ENCODE measurements at regions not wholly inside any gene's neighbourhood (a gene's known extent, or its start where the extent isn't known, plus 50 kb on each side); places are given as distances from the start of the nearest gene placed in this dataset.
A peak's percentile ranks its signal among the peaks of the same experiment; 100 is the strongest.

- TF ChIP-seq CREM (CRISPR knock-in tag; IDR thresholded peaks at IDR 0.05), result no peak
- TF ChIP-seq, protein P1, sequence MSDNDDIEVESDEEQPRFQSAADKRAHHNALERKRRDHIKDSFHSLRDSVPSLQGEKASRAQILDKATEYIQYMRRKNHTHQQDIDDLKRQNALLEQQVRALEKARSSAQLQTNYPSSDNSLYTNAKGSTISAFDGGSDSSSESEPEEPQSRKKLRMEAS (CRISPR knock-in tag; IDR thresholded peaks at IDR 0.05), result peak; percentile 64
- no peak for TF ChIP-seq ZBTB21 (CRISPR knock-in tag; IDR thresholded peaks at IDR 0.05; ENCODE audit: borderline replicate concordance)
- no peak for TF ChIP-seq TP53 (CRISPR knock-in tag; IDR thresholded peaks at IDR 0.05)
- TF ChIP-seq JUN (CRISPR knock-in tag; IDR thresholded peaks at IDR 0.05), result no peak
- TF ChIP-seq FOXP1 (CRISPR knock-in tag; IDR thresholded peaks at IDR 0.05; ENCODE audit: borderline replicate concordance), result no peak
- TF ChIP-seq, protein P2, sequence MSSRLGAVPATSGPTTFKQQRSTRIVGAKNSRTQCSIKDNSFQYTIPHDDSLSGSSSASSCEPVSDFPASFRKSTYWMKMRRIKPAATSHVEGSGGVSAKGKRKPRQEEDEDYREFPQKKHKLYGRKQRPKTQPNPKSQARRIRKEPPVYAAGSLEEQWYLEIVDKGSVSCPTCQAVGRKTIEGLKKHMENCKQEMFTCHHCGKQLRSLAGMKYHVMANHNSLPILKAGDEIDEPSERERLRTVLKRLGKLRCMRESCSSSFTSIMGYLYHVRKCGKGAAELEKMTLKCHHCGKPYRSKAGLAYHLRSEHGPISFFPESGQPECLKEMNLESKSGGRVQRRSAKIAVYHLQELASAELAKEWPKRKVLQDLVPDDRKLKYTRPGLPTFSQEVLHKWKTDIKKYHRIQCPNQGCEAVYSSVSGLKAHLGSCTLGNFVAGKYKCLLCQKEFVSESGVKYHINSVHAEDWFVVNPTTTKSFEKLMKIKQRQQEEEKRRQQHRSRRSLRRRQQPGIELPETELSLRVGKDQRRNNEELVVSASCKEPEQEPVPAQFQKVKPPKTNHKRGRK (CRISPR knock-in tag; IDR thresholded peaks at IDR 0.05; ENCODE audit: borderline replicate concordance), result no peak
- TF ChIP-seq, protein P3, sequence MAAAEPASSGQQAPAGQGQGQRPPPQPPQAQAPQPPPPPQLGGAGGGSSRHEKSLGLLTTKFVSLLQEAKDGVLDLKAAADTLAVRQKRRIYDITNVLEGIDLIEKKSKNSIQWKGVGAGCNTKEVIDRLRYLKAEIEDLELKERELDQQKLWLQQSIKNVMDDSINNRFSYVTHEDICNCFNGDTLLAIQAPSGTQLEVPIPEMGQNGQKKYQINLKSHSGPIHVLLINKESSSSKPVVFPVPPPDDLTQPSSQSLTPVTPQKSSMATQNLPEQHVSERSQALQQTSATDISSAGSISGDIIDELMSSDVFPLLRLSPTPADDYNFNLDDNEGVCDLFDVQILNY (CRISPR knock-in tag; IDR thresholded peaks at IDR 0.05), result no peak
- no peak for TF ChIP-seq IRF2 (CRISPR knock-in tag; IDR thresholded peaks at IDR 0.05; ENCODE audit: borderline replicate concordance, low read depth)
- no peak for TF ChIP-seq CBFB (CRISPR knock-in tag; IDR thresholded peaks at IDR 0.05; ENCODE audit: low read depth)
- TF ChIP-seq TEAD4 (CRISPR knock-in tag; IDR thresholded peaks at IDR 0.05), result no peak
- no peak for TF ChIP-seq NFE2L1 (CRISPR knock-in tag; IDR thresholded peaks at IDR 0.05)
- no peak for TF ChIP-seq ZNF416 (CRISPR knock-in tag; IDR thresholded peaks at IDR 0.05)
- TF ChIP-seq ZNF423 (CRISPR knock-in tag; IDR thresholded peaks at IDR 0.05), result 0 out of 2 replicates have a peak, but pooled peaks have one; percentile 16
- TF ChIP-seq, protein P4, sequence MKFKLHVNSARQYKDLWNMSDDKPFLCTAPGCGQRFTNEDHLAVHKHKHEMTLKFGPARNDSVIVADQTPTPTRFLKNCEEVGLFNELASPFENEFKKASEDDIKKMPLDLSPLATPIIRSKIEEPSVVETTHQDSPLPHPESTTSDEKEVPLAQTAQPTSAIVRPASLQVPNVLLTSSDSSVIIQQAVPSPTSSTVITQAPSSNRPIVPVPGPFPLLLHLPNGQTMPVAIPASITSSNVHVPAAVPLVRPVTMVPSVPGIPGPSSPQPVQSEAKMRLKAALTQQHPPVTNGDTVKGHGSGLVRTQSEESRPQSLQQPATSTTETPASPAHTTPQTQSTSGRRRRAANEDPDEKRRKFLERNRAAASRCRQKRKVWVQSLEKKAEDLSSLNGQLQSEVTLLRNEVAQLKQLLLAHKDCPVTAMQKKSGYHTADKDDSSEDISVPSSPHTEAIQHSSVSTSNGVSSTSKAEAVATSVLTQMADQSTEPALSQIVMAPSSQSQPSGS (CRISPR knock-in tag; IDR thresholded peaks at IDR 0.05; ENCODE audit: borderline replicate concordance, low read depth), result no peak
- TF ChIP-seq PRRX2 (CRISPR knock-in tag; IDR thresholded peaks at IDR 0.05), result no peak
- no peak for TF ChIP-seq ZNF671 (CRISPR knock-in tag; IDR thresholded peaks at IDR 0.05)
- no peak for TF ChIP-seq GABPB1 (CRISPR knock-in tag; IDR thresholded peaks at IDR 0.05)
- TF ChIP-seq CTCF (IDR thresholded peaks at IDR 0.05), result 0 out of 2 replicates have a peak, but pooled peaks have one; percentile 19
- TF ChIP-seq, protein P5, sequence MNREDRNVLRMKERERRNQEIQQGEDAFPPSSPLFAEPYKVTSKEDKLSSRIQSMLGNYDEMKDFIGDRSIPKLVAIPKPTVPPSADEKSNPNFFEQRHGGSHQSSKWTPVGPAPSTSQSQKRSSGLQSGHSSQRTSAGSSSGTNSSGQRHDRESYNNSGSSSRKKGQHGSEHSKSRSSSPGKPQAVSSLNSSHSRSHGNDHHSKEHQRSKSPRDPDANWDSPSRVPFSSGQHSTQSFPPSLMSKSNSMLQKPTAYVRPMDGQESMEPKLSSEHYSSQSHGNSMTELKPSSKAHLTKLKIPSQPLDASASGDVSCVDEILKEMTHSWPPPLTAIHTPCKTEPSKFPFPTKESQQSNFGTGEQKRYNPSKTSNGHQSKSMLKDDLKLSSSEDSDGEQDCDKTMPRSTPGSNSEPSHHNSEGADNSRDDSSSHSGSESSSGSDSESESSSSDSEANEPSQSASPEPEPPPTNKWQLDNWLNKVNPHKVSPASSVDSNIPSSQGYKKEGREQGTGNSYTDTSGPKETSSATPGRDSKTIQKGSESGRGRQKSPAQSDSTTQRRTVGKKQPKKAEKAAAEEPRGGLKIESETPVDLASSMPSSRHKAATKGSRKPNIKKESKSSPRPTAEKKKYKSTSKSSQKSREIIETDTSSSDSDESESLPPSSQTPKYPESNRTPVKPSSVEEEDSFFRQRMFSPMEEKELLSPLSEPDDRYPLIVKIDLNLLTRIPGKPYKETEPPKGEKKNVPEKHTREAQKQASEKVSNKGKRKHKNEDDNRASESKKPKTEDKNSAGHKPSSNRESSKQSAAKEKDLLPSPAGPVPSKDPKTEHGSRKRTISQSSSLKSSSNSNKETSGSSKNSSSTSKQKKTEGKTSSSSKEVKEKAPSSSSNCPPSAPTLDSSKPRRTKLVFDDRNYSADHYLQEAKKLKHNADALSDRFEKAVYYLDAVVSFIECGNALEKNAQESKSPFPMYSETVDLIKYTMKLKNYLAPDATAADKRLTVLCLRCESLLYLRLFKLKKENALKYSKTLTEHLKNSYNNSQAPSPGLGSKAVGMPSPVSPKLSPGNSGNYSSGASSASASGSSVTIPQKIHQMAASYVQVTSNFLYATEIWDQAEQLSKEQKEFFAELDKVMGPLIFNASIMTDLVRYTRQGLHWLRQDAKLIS (CRISPR knock-in tag; IDR thresholded peaks at IDR 0.05; ENCODE audit: borderline replicate concordance), result no peak
- no peak for TF ChIP-seq ETV6 (CRISPR knock-in tag; IDR thresholded peaks at IDR 0.05)
- TF ChIP-seq NR1H2 (CRISPR knock-in tag; IDR thresholded peaks at IDR 0.05), result no peak
- TF ChIP-seq USF1 (CRISPR knock-in tag; IDR thresholded peaks at IDR 0.05), result no peak
- TF ChIP-seq KAT7 (CRISPR knock-in tag; IDR thresholded peaks at IDR 0.05; ENCODE audit: borderline replicate concordance), result no peak
- TF ChIP-seq, protein P6, sequence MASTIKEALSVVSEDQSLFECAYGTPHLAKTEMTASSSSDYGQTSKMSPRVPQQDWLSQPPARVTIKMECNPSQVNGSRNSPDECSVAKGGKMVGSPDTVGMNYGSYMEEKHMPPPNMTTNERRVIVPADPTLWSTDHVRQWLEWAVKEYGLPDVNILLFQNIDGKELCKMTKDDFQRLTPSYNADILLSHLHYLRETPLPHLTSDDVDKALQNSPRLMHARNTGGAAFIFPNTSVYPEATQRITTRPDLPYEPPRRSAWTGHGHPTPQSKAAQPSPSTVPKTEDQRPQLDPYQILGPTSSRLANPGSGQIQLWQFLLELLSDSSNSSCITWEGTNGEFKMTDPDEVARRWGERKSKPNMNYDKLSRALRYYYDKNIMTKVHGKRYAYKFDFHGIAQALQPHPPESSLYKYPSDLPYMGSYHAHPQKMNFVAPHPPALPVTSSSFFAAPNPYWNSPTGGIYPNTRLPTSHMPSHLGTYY (CRISPR knock-in tag; IDR thresholded peaks at IDR 0.05), result no peak
- no peak for TF ChIP-seq ZNF232 (CRISPR knock-in tag; IDR thresholded peaks at IDR 0.05)
- TF ChIP-seq RORB (CRISPR knock-in tag; IDR thresholded peaks at IDR 0.05), result no peak
- TF ChIP-seq MYBL2 (CRISPR knock-in tag; IDR thresholded peaks at IDR 0.05), result 0 out of 2 replicates have a peak, but pooled peaks have one; percentile 32
- TF ChIP-seq MXD4 (CRISPR knock-in tag; IDR thresholded peaks at IDR 0.05; ENCODE audit: borderline replicate concordance), result no peak
These were observed 125.5 kb upstream of the ZNF516 start (continued) for GRCh38 chr18:76620321-76621170.
